DOHH2 (cell line): ENCODE measurements at regions not wholly inside any gene's neighbourhood (a gene's known extent, or its start where the extent isn't known, plus 50 kb on each side); places are given as distances from the start of the nearest gene placed in this dataset.

Experiments used
- CTCF ChIP-seq: fragments of 200-600 bp; sonication (generic); IDR thresholded peaks from one replicate; pipeline ENCODE4 v1.5.1; 2014; ENCODE audit warnings: antibody characterized with exemption, mild to moderate bottlenecking, low read depth, low read length; ENCODE audit not compliant: poor library complexity, severe bottlenecking
- EZH2phosphoT487 ChIP-seq: fragments of 200-600 bp; sonication (generic); IDR thresholded peaks from 2 replicates; pipeline ENCODE4 v1.6.1; 2017; ENCODE audit warnings: borderline replicate concordance, mild to moderate bottlenecking, antibody characterized with exemption, low read length, moderate library complexity, mixed read lengths

GRCh38 chr6:119758385-119758784 lies 408.8 kb upstream of the MAN1A1 start:
- TF ChIP-seq CTCF (no peak), EZH2phosphoT487 (no peak)
